Stimulated activated naive B cell treated with anti-CD40 and anti-IgM and Interleukin-4, amounts not matched to agents 10 μg/mL and 1 μg/mL and 100 μg/mL, for 72 hours (primary cell): ENCODE measurements at regions not wholly inside any gene's neighbourhood (a gene's known extent, or its start where the extent isn't known, plus 50 kb on each side); places are given as distances from the start of the nearest gene placed in this dataset.
"Not testable (repeated sequence)": the region's sequence is repeated elsewhere in the genome, so short reads cannot be mapped to it uniquely, and the experiment has no call there.

ENCODE experiments used
- ATAC-seq, 2 donors: fragments of 150-1000 bp; cut with Tn5 transposase; replicated peaks; 2 replicates each; pipeline ENCODE4 v1.10.0; 2021; ENCODE audit warnings: moderate library complexity in 1 of 2
- DNase-seq: peaks from one replicate; pipeline ENCODE4 v3.0.0; 2021
- H3K27ac Mint-ChIP-seq: one replicate; pipeline ENCODE4 v1.8.0; 2022; ENCODE audit warnings: mild to moderate bottlenecking, mixed read lengths
- H3K27me3 Mint-ChIP-seq, 2 donors: one replicate each; pipeline ENCODE4 v1.8.0; 2022; ENCODE audit warnings: mixed read lengths in 2 of 2
- H3K36me3 Mint-ChIP-seq, 2 donors: one replicate each; pipeline ENCODE4 v1.8.0; 2022; ENCODE audit warnings: mixed read lengths in 2 of 2, mild to moderate bottlenecking in 1 of 2
- H3K4me1 Mint-ChIP-seq, 2 donors: one replicate each; pipeline ENCODE4 v1.8.0; 2022; ENCODE audit warnings: mixed read lengths in 2 of 2, mild to moderate bottlenecking in 1 of 2
- H3K4me3 Mint-ChIP-seq, 2 donors: one replicate each; pipeline ENCODE4 v1.8.0; 2022; ENCODE audit warnings: mild to moderate bottlenecking in 2 of 2, mixed read lengths in 2 of 2, moderate library complexity in 1 of 2
- H3K9me3 Mint-ChIP-seq, 2 donors: one replicate each; pipeline ENCODE4 v1.8.0; 2022; ENCODE audit warnings: mixed read lengths in 2 of 2, mild to moderate bottlenecking in 1 of 2

- Mint-ChIP-seq H3K27ac (peak overlapping the region; percentile 26), H3K36me3 (peaks cover 31 to 44% of the 10 kb centered on the region in 2 donors), H3K4me3 (no peak overlapping the region), H3K27me3 (no peaks in the 10 kb centered on the region), H3K9me3 (peaks cover 22 to 29% of the 10 kb centered on the region in 2 donors), H3K4me1 (peaks cover 18 to 21% of the 10 kb centered on the region in 2 donors)
- ATAC-seq (no peak), DNase-seq (no peak)
Observed at GRCh38 chr14:105659935-105660527, 133.6 kb downstream of the TMEM121 start.

- DNase-seq (no peak), ATAC-seq (no peak)
- Mint-ChIP-seq H3K27ac (no peak overlapping the region), H3K27me3 (no peaks in the 10 kb centered on the region), H3K4me3 (no peak overlapping the region), H3K36me3 (peaks cover 30 to 43% of the 10 kb centered on the region in 2 donors), H3K4me1 (peaks cover 18 to 21% of the 10 kb centered on the region in 2 donors), H3K9me3 (peaks cover 22 to 29% of the 10 kb centered on the region in 2 donors)
Observed at GRCh38 chr14:105660816-105661531, 134.6 kb downstream of the TMEM121 start.

- Mint-ChIP-seq H3K27ac (peak overlapping the region; percentile 74), H3K4me1 (peaks cover 23 to 27% of the 10 kb centered on the region in 2 donors), H3K36me3 (peaks cover 23 to 38% of the 10 kb centered on the region in 2 donors), H3K9me3 (peaks cover 22 to 24% of the 10 kb centered on the region in 2 donors)
- not testable (repeated sequence) for ATAC-seq, H3K27me3 Mint-ChIP-seq, H3K4me3 Mint-ChIP-seq, DNase-seq
Observed at GRCh38 chr14:105662043-105662442, 135.7 kb downstream of the TMEM121 start.

DNA sequence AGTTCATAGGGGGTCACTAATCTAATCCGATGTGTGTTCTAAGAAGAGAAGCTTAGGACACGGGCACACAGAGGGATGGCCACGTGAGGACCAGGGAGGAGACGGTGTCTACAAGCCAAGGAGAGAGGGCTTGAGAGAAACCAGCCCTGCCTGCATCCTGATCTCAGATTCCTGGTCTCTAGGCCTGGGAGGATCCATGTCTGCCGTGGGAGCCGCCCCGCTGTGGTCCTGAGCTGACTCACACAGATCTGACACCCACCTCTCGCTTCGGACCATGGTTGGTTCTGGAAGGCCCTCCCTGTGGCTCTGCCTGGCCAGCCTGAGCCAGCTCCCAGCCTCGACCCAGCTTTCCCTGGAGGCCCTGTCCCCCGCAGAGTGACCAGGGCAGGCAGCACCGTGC is 136.2 kb downstream of the TMEM121 start:
- peaks cover 18 to 21% of the 10 kb centered on the region in 2 donors for H3K9me3 Mint-ChIP-seq
- not testable (repeated sequence) for H3K27ac Mint-ChIP-seq, H3K27me3 Mint-ChIP-seq, DNase-seq, H3K4me3 Mint-ChIP-seq, ATAC-seq
- H3K4me1 Mint-ChIP-seq: peaks cover 25 to 32% of the 10 kb centered on the region in 2 donors
- peaks cover 20 to 34% of the 10 kb centered on the region in 2 donors for H3K36me3 Mint-ChIP-seq

- not testable (repeated sequence) for DNase-seq, H3K27me3 Mint-ChIP-seq, ATAC-seq, H3K4me3 Mint-ChIP-seq, H3K27ac Mint-ChIP-seq
- H3K9me3 Mint-ChIP-seq: peaks cover 18 to 19% of the 10 kb centered on the region in 2 donors
- H3K4me1 Mint-ChIP-seq: peaks cover 29 to 36% of the 10 kb centered on the region in 2 donors
- H3K36me3 Mint-ChIP-seq: peaks cover 20 to 29% of the 10 kb centered on the region in 2 donors
Observed at GRCh38 chr14:105663323-105663722, 136.9 kb downstream of the TMEM121 start.

GRCh38 chr14:105663818-105664596 is 137.6 kb downstream of the TMEM121 start:
- Mint-ChIP-seq H3K27ac (peak overlapping the region; percentile 52), H3K4me1 (peaks cover 34 to 41% of the 10 kb centered on the region in 2 donors), H3K36me3 (peaks cover 20 to 24% of the 10 kb centered on the region in 2 donors), H3K9me3 (peaks cover 16 to 18% of the 10 kb centered on the region in 2 donors)
- not testable (repeated sequence) for H3K4me3 Mint-ChIP-seq, ATAC-seq, H3K27me3 Mint-ChIP-seq, DNase-seq

- peaks cover 6% of the 10 kb centered on the region in 2 donors for H3K27me3 Mint-ChIP-seq
- ATAC-seq (no peak), DNase-seq (no peak)
- no peak overlapping the region for H3K27ac Mint-ChIP-seq
- peaks cover 15 to 17% of the 10 kb centered on the region in 2 donors for H3K36me3 Mint-ChIP-seq
- no peak overlapping the region for H3K4me3 Mint-ChIP-seq
- peaks cover 12 to 13% of the 10 kb centered on the region in 2 donors for H3K9me3 Mint-ChIP-seq
- peaks cover 32 to 34% of the 10 kb centered on the region in 2 donors for H3K4me1 Mint-ChIP-seq
Observed at GRCh38 chr14:105664691-105665090, 138.3 kb downstream of the TMEM121 start.

DNA sequence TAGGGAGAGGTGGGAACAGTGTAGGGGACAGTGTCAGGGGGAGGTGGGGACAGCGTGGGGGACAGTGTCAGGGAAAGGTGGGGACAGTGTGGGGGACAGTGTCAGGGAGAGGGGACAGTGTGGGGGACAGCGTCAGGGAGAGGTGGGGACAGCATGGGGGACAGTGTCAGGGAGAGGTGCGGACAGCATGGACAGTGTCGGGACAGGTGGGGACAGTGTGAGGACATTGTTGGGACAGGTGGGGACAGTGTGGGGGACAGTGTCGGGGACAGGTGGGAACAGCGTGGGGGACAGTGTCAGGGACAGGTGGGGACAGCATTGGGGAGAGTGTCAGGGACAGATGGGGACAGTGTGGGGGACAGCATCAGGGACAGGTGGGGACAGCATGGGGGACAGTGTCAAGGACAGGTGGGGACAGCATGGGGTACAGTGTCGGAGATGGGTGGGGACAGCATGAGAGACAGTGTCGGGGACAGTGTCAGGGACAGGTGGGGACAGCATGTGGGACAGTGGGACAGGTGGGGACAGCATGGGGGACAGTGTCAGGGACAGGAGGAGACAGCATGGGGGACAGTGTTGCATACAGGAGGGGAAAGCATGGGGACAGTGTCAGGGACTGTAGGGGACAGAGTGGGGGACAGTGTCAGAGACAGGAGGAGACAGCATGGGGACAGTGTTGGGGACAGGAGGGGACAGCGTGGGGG is 139.0 kb downstream of the TMEM121 start:
- ATAC-seq (no peak), DNase-seq (no peak)
- H3K27ac Mint-ChIP-seq: no peak overlapping the region
- H3K4me3 Mint-ChIP-seq: no peak overlapping the region
- H3K36me3 Mint-ChIP-seq: peaks cover 8 to 10% of the 10 kb centered on the region in 2 donors
- peaks cover 6% of the 10 kb centered on the region in 2 donors for H3K27me3 Mint-ChIP-seq
- peaks cover 24 to 28% of the 10 kb centered on the region in 2 donors for H3K4me1 Mint-ChIP-seq
- peaks cover 5 to 6% of the 10 kb centered on the region in 2 donors for H3K9me3 Mint-ChIP-seq

DNA sequence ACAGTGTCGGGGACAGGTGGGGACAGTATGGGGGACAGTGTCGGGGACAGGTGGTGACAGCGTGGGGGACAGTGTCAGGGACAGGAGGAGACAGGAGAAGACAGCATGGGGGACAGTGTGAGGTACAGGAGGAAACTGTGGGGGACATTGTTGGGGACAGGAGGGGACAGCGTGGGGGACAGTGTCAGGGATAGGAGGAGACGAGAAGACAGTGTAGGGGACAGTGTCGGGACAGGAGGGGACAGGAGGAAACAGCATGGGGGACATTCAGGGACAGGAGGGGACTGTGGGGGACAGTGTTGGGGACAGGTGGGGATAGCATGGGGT is 139.5 kb downstream of the TMEM121 start:
- DNase-seq (no peak), ATAC-seq (no peak)
- no peak overlapping the region for H3K4me3 Mint-ChIP-seq
- no peak overlapping the region for H3K27ac Mint-ChIP-seq
- H3K27me3 Mint-ChIP-seq: peaks cover 6% of the 10 kb centered on the region in 2 donors
- peaks cover 19 to 22% of the 10 kb centered on the region in 2 donors for H3K4me1 Mint-ChIP-seq
- H3K9me3 Mint-ChIP-seq: peaks cover under 1 to 2% of the 10 kb centered on the region in 2 donors
- peaks cover 2 to 5% of the 10 kb centered on the region in 2 donors for H3K36me3 Mint-ChIP-seq

GRCh38 chr14:105666420-105666819 is 140.0 kb downstream of the TMEM121 start:
- Mint-ChIP-seq H3K27ac (no peak overlapping the region), H3K4me3 (no peak overlapping the region), H3K27me3 (peaks cover 6% of the 10 kb centered on the region in 2 donors), H3K9me3 (no peaks in the 10 kb centered on the region), H3K4me1 (peaks cover 18 to 21% of the 10 kb centered on the region in 2 donors), H3K36me3 (peaks cover 2 to 3% of the 10 kb centered on the region in 2 donors)
- DNase-seq (no peak), ATAC-seq (no peak)

- ATAC-seq, H3K36me3 Mint-ChIP-seq, DNase-seq, H3K27me3 Mint-ChIP-seq, H3K9me3 Mint-ChIP-seq, H3K4me3 Mint-ChIP-seq: not testable (repeated sequence)
- H3K27ac Mint-ChIP-seq: peak overlapping the region; percentile 11
- H3K4me1 Mint-ChIP-seq: peaks cover 18 to 21% of the 10 kb centered on the region in 2 donors
Observed at GRCh38 chr14:105666991-105667662, 140.7 kb downstream of the TMEM121 start.

- H3K36me3 Mint-ChIP-seq, H3K27ac Mint-ChIP-seq, H3K9me3 Mint-ChIP-seq, H3K27me3 Mint-ChIP-seq, DNase-seq, ATAC-seq: not testable (repeated sequence)
- H3K4me1 Mint-ChIP-seq: peaks cover 18 to 21% of the 10 kb centered on the region in 2 donors
- H3K4me3 Mint-ChIP-seq: peak overlapping the region in 1 of 2 donors; percentile 47
Observed at GRCh38 chr14:105667663-105668020, 141.3 kb downstream of the TMEM121 start.

DNA sequence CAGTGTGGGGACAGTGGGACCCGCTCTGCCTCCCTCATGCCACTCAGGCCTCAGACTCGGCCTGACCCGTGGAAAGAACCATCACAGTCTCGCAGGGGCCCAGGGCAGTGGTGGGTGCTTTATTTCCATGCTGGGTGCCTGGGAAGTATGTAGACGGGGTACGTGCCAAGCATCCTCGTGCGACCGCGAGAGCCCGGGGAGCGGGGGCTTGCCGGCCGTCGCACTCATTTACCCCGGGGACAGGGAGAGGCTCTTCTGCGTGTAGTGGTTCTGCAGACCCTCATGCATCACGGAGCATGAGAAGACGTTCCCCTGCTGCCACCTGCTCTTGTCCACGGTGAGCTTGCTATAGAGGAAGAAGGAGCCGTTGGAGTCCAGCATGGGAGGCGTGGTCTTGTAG is 141.6 kb downstream of the TMEM121 start:
- H3K27me3 Mint-ChIP-seq, H3K36me3 Mint-ChIP-seq, DNase-seq, H3K9me3 Mint-ChIP-seq: not testable (repeated sequence)
- ATAC-seq: peak in 1 of 2 donors; percentile 27
- Mint-ChIP-seq H3K27ac (peak overlapping the region; percentile 74), H3K4me3 (peak overlapping the region; percentile 14 to 47), H3K4me1 (peaks cover 18 to 21% of the 10 kb centered on the region in 2 donors)
